ENCODE measurements at regions not wholly inside any gene's neighbourhood (a gene's known extent, or its start where the extent isn't known, plus 50 kb on each side); places are given as distances from the start of the nearest gene placed in this dataset.

DNA sequence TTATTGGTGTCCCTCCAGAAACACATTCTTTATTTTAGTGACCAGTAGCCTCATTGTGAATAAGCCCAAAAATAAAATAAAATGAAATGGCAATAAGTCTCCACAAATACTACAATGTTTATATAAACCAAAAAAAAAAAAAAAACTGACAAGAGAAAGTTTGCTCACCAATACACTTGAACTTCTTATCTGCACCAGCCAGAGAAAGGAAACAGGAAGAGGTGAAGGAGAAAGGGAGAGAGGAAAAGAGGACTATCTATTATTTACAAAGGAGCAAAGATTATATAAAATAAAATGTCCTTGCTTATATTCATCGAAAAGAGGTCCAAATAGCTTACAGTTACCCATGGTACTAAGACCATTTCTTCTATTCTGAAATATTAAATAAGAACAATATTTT lies 176.4 kb upstream of the CCNG1 start:
- no peak overlapping the region for H3K4me2 ChIP-seq
- no peaks in the 10 kb centered on the region for H3F3A ChIP-seq (replicated peaks; ENCODE audit: low read depth)
- no peaks in the 10 kb centered on the region for H3K4me1 Mint-ChIP-seq
- no peak overlapping the region for H2AFZ ChIP-seq
- no peak overlapping the region for H3K4me3 Mint-ChIP-seq
- no peak overlapping the region for H3K27ac ChIP-seq (ENCODE audit: low read depth)
- no peak overlapping the region for H3K4me3 ChIP-seq
- DNase-seq (ENCODE audit: low spot score) (no peak), ATAC-seq (no peak)
- H3K27me3 ChIP-seq (ENCODE audit: insufficient read depth): no peaks in the 10 kb centered on the region
- H3K4me1 ChIP-seq (ENCODE audit: insufficient read depth): no peaks in the 10 kb centered on the region
- H3K27ac Mint-ChIP-seq: no peak overlapping the region
- H4K20me1 ChIP-seq (replicated peaks; ENCODE audit: insufficient read depth): no peaks in the 10 kb centered on the region
- no peaks in the 10 kb centered on the region for H3K9me3 Mint-ChIP-seq
- no peaks in the 10 kb centered on the region for H3K9me2 ChIP-seq (ENCODE audit: insufficient read depth)
- H3K79me2 ChIP-seq (replicated peaks; ENCODE audit: insufficient read depth): no peaks in the 10 kb centered on the region
- H3K36me3 Mint-ChIP-seq (ENCODE audit: low read depth): no peaks in the 10 kb centered on the region
- no peaks in the 10 kb centered on the region for H3K36me3 ChIP-seq (ENCODE audit: insufficient read depth)
- H3K27me3 Mint-ChIP-seq (ENCODE audit: insufficient read depth, low read depth, poor library complexity): no peaks in the 10 kb centered on the region
- TF ChIP-seq CREB1 (CRISPR knock-in tag; IDR thresholded peaks at IDR 0.05; ENCODE audit: low read depth) (no peak), ZNF331 (CRISPR knock-in tag; IDR thresholded peaks at IDR 0.05; ENCODE audit: low read depth) (no peak), STAT1 (IDR thresholded peaks at IDR 0.05; ENCODE audit: unreplicated experiment) (no peak), POLR2AphosphoS5 (IDR thresholded peaks at IDR 0.05; ENCODE audit: low read depth) (no peak), NANOG (IDR thresholded peaks at IDR 0.05; ENCODE audit: borderline replicate concordance) (no peak), EZH2phosphoT487 (IDR thresholded peaks at IDR 0.05; ENCODE audit: unreplicated experiment) (no peak), EZH2 (IDR thresholded peaks at IDR 0.05; ENCODE audit: low read depth, unreplicated experiment) (no peak), ZNF114 (CRISPR knock-in tag; IDR thresholded peaks at IDR 0.05) (no peak), JUNB (IDR thresholded peaks at IDR 0.05; ENCODE audit: unreplicated experiment) (no peak)
- TF ChIP-seq, protein P1, sequence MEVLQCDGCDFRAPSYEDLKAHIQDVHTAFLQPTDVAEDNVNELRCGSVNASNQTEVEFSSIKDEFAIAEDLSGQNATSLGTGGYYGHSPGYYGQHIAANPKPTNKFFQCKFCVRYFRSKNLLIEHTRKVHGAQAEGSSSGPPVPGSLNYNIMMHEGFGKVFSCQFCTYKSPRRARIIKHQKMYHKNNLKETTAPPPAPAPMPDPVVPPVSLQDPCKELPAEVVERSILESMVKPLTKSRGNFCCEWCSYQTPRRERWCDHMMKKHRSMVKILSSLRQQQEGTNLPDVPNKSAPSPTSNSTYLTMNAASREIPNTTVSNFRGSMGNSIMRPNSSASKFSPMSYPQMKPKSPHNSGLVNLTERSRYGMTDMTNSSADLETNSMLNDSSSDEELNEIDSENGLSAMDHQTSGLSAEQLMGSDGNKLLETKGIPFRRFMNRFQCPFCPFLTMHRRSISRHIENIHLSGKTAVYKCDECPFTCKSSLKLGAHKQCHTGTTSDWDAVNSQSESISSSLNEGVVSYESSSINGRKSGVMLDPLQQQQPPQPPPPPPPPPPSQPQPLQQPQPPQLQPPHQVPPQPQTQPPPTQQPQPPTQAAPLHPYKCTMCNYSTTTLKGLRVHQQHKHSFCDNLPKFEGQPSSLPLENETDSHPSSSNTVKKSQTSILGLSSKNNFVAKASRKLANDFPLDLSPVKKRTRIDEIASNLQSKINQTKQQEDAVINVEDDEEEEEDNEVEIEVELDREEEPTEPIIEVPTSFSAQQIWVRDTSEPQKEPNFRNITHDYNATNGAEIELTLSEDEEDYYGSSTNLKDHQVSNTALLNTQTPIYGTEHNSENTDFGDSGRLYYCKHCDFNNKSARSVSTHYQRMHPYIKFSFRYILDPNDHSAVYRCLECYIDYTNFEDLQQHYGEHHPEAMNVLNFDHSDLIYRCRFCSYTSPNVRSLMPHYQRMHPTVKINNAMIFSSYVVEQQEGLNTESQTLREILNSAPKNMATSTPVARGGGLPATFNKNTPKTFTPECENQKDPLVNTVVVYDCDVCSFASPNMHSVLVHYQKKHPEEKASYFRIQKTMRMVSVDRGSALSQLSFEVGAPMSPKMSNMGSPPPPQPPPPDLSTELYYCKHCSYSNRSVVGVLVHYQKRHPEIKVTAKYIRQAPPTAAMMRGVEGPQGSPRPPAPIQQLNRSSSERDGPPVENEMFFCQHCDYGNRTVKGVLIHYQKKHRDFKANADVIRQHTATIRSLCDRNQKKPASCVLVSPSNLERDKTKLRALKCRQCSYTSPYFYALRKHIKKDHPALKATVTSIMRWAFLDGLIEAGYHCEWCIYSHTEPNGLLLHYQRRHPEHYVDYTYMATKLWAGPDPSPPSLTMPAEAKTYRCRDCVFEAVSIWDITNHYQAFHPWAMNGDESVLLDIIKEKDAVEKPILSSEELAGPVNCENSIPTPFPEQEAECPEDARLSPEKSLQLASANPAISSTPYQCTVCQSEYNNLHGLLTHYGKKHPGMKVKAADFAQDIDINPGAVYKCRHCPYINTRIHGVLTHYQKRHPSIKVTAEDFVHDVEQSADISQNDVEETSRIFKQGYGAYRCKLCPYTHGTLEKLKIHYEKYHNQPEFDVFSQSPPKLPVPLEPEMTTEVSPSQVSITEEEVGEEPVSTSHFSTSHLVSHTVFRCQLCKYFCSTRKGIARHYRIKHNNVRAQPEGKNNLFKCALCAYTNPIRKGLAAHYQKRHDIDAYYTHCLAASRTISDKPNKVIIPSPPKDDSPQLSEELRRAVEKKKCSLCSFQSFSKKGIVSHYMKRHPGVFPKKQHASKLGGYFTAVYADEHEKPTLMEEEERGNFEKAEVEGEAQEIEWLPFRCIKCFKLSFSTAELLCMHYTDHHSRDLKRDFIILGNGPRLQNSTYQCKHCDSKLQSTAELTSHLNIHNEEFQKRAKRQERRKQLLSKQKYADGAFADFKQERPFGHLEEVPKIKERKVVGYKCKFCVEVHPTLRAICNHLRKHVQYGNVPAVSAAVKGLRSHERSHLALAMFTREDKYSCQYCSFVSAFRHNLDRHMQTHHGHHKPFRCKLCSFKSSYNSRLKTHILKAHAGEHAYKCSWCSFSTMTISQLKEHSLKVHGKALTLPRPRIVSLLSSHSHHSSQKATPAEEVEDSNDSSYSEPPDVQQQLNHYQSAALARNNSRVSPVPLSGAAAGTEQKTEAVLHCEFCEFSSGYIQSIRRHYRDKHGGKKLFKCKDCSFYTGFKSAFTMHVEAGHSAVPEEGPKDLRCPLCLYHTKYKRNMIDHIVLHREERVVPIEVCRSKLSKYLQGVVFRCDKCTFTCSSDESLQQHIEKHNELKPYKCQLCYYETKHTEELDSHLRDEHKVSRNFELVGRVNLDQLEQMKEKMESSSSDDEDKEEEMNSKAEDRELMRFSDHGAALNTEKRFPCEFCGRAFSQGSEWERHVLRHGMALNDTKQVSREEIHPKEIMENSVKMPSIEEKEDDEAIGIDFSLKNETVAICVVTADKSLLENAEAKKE (CRISPR knock-in tag; IDR thresholded peaks at IDR 0.05): no peak
- TF ChIP-seq, protein P2, sequence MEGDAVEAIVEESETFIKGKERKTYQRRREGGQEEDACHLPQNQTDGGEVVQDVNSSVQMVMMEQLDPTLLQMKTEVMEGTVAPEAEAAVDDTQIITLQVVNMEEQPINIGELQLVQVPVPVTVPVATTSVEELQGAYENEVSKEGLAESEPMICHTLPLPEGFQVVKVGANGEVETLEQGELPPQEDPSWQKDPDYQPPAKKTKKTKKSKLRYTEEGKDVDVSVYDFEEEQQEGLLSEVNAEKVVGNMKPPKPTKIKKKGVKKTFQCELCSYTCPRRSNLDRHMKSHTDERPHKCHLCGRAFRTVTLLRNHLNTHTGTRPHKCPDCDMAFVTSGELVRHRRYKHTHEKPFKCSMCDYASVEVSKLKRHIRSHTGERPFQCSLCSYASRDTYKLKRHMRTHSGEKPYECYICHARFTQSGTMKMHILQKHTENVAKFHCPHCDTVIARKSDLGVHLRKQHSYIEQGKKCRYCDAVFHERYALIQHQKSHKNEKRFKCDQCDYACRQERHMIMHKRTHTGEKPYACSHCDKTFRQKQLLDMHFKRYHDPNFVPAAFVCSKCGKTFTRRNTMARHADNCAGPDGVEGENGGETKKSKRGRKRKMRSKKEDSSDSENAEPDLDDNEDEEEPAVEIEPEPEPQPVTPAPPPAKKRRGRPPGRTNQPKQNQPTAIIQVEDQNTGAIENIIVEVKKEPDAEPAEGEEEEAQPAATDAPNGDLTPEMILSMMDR (conservative IDR thresholded peaks at IDR 0.05; ENCODE audit: low read depth in 2 of 2): no peak
- TF ChIP-seq, protein P3, sequence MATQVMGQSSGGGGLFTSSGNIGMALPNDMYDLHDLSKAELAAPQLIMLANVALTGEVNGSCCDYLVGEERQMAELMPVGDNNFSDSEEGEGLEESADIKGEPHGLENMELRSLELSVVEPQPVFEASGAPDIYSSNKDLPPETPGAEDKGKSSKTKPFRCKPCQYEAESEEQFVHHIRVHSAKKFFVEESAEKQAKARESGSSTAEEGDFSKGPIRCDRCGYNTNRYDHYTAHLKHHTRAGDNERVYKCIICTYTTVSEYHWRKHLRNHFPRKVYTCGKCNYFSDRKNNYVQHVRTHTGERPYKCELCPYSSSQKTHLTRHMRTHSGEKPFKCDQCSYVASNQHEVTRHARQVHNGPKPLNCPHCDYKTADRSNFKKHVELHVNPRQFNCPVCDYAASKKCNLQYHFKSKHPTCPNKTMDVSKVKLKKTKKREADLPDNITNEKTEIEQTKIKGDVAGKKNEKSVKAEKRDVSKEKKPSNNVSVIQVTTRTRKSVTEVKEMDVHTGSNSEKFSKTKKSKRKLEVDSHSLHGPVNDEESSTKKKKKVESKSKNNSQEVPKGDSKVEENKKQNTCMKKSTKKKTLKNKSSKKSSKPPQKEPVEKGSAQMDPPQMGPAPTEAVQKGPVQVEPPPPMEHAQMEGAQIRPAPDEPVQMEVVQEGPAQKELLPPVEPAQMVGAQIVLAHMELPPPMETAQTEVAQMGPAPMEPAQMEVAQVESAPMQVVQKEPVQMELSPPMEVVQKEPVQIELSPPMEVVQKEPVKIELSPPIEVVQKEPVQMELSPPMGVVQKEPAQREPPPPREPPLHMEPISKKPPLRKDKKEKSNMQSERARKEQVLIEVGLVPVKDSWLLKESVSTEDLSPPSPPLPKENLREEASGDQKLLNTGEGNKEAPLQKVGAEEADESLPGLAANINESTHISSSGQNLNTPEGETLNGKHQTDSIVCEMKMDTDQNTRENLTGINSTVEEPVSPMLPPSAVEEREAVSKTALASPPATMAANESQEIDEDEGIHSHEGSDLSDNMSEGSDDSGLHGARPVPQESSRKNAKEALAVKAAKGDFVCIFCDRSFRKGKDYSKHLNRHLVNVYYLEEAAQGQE (IDR thresholded peaks at IDR 0.05; ENCODE audit: unreplicated experiment): no peak

All from GM23338 (cell line).